ENCODE measurements at regions not wholly inside any gene's neighbourhood (a gene's known extent, or its start where the extent isn't known, plus 50 kb on each side); places are given as distances from the start of the nearest gene placed in this dataset.
"Not testable (repeated sequence)": the region's sequence is repeated elsewhere in the genome, so short reads cannot be mapped to it uniquely, and the experiment has no call there.

- TF ChIP-seq CTCF, POLR2A (IDR thresholded peaks at IDR 0.05): not testable (repeated sequence)
Measured at GRCh38 chr18:30772170-30772569, 270.4 kb downstream of the DSC3 start.
